GF-D8 (cell line): ENCODE measurements at regions not wholly inside any gene's neighbourhood (a gene's known extent, or its start where the extent isn't known, plus 50 kb on each side); places are given as distances from the start of the nearest gene placed in this dataset.
"Not testable (repeated sequence)": the region's sequence is repeated elsewhere in the genome, so short reads cannot be mapped to it uniquely, and the experiment has no call there.

Source experiments
- DNase-seq: peaks from one replicate; lab custom pipeline; 2025; lab: John Stamatoyannopoulos, UW

DNA sequence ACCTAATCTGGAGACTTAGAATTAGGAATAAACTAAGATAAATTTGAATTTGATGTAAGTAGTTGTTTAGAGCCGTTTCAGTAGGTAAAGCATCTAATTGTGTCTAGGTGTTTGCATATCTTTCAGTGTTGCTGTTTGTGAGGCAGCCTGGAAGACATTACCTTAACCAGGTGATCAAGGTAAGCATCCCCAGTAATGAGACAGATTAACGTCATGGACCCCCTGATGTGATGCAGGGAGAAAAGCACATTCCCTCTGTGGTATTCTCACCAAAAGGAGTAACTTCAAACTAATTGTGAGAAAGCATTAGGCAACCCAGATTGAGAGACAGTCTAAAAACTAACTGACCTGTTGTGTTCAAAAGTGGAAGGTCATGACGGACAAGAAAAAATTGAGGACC lies 251.6 kb downstream of the NUAK1 start:
- DNase-seq = no peak

GRCh38 chr12:105888696-105889095 lies 250.1 kb downstream of the NUAK1 start:
- no peak for DNase-seq

DNA sequence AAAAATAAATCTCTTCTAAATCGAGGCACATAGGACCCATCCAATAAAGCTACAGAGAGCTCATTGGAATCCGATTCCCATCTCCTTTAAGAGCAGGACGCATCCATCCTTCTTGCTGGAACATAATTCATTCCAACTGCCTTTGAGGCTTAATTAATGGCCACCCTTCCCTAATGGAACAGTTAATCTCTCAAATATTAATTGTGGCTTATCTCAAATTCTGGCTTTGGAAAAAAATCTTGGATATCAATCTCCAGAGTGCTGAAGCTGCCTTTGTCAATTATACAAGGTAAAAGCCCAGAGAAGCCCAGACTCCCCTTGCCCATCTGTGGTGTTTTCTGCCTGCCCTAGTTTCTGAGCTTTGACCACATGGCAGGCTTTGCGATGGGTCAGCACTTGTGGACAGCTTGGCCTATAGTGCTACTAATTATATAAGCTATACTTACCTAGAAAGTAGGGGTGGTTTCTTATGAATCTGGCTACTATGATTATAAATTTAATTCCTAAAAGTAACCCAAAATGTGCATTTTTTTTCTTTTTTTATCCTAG lies 246.3 kb downstream of the NUAK1 start:
- no peak for DNase-seq

GRCh38 chr12:105895197-105895832 lies 243.4 kb downstream of the NUAK1 start:
- DNase-seq = not testable (repeated sequence)

DNA sequence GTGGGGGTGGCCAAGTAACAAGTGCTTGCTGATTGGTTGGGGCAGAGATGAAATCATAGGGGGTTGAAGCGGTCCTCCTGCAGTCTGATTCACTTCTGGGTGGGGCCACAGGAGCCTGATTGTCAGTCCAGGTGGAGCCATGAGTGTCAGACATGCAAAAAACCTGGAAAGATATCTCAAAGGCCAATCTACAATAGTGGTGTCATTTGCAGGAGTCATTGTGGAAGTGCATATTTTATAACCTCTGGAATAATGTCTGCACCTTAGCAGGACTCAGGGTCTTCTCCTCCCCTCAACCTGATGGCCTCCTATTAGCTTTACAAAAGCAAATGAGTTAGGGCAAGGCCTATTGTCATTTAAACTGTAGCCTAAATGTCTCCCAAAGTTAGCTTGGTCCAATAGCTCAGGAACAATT lies 241.4 kb downstream of the NUAK1 start:
- no peak for DNase-seq

DNA sequence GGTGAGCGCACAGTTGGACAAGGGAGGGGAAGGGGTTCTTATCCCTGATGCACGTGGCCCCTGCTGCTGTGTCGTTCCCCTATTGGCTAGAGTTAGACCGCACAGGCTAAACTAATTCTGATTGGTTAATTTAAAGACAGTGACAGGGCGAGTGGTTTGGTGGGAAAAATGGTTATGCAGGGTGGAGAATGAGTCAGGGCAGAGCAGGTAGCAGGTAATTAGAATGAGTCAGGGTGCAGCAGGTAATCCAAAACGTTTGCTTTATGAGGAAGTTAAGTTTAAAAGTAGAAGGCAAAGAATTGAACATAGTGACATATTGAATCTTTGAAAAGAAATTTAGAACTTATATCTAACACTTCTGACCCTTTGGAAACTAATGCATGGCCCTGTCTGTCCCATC lies 240.5 kb downstream of the NUAK1 start:
- not testable (repeated sequence) for DNase-seq

GRCh38 chr12:105899589-105899988 lies 239.2 kb downstream of the NUAK1 start:
- DNase-seq = no peak

- DNase-seq = no peak
These were observed 232.2 kb downstream of the NUAK1 start for GRCh38 chr12:105906561-105906960.

DNA sequence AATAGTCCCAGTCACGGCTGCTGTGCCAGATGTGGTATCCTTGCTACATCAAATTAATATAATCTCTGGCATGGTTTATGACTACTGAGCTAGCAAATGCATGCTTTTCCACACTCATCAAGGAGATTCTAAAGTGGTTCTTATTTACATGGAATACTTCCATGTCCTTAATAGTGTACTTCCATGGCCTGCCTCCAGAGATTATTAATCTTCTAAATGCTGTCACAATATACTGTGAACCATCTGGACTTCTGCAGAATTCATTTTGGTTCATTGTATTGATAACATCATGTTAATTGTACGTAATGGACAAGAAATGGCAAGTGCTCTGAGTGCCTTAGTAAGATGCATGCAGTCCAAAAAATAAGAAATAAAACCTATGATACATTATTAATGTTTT lies 230.8 kb downstream of the NUAK1 start:
- DNase-seq = no peak

- no peak for DNase-seq
These were observed 228.7 kb downstream of the NUAK1 start for GRCh38 chr12:105910030-105910429.

DNA sequence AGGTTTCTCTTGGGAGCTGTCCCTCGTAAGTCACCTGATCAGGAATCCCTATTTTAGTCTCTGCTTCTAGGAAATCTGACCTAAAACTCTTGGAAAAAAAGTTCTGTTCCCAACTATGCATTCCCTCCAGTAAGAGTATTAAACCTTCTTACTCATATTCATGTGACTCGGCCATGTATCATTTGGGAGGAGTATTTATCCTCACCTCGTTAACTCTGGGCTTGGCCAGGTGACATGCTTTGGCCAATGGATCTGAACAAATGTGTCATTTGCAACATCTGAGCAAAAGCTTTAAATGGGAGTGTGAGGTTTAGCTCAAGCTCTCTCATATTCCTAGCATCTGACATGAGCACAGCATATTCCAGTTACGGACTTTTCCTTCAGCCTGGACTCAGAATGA lies 226.8 kb downstream of the NUAK1 start:
- DNase-seq = no peak

DNA sequence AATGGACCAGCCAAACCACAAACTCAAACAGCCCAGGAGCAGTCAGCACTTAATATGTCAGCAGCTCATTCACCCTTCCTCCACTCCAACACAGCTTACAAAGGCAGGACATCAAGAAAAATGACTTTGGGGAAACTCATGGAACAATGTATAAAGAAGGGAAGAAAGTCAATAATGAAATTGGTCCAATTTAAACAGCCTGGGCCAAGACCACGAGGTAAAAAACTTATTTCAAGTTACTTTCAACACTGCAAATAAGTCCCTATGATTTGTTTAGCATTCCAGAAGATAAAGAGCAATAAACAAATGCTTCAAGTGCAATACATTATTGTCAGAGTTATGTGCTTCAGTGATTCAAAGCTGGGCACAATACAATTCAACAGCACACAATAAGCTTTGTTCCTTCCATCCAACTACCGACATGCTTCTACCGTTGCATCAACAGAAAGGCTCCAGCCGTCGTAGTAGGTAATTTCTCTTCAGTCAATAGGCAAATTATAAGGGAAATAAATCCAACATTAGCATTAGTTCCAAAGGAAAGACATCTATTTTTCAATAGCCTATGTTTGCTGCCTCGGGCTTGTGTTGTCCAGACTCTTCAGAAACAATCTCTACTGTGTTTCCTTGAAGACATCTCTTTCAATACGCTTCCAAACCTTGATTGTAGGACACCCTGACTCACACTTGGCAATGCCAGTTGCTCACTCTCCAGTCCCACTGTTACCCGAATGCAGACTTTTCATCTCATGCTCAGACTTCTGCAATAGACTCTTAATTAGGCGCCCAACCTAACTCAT lies 225.7 kb downstream of the NUAK1 start:
- no peak for DNase-seq

- no peak for DNase-seq
These were observed 222.6 kb downstream of the NUAK1 start for GRCh38 chr12:105915997-105916759.

DNA sequence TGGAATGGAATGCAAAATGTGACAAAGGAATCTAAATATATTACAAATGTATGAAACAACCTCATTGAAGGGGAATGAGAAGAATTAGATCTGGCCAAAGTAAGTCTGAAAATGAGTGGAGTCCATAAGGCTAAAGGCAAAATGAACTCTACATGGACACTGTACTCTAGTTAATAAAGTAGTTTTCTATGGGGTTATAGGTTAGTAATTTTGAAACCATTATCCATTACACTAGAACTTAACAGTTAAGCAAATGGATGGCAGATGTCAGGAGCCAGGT lies 222.1 kb downstream of the NUAK1 start:
- no peak for DNase-seq

DNA sequence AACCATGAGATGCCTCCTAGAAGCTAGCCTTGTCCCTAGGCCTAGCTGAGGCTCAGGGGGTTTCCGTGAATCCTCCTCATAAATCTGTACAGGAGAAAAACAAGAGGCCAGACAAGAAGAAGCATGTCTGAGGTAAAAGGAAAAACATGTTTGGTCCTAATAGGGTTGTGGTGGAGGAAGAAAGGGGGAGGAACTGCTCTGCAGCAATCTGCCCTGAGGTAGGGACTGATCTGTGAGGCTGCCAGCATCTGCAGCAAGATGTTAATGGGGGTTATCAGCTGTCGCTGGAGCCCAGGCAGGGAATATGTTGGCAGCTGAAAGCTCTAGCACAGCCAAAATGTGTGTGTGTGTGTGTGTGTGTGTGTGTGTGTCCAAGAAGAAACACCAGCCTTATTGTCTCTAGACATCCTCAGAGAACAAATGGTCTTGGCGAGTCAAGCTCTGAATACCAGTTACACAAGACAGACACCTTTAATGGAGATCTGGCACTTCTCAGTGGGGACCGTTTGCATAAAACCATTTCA lies 218.5 kb downstream of the NUAK1 start:
- no peak for DNase-seq

GRCh38 chr12:105921055-105921454 lies 217.7 kb downstream of the NUAK1 start:
- no peak for DNase-seq

- DNase-seq = no peak
These were observed 216.7 kb downstream of the NUAK1 start for GRCh38 chr12:105921872-105922669.

GRCh38 chr12:105922670-105923102 lies 216.1 kb downstream of the NUAK1 start:
- DNase-seq = no peak

DNA sequence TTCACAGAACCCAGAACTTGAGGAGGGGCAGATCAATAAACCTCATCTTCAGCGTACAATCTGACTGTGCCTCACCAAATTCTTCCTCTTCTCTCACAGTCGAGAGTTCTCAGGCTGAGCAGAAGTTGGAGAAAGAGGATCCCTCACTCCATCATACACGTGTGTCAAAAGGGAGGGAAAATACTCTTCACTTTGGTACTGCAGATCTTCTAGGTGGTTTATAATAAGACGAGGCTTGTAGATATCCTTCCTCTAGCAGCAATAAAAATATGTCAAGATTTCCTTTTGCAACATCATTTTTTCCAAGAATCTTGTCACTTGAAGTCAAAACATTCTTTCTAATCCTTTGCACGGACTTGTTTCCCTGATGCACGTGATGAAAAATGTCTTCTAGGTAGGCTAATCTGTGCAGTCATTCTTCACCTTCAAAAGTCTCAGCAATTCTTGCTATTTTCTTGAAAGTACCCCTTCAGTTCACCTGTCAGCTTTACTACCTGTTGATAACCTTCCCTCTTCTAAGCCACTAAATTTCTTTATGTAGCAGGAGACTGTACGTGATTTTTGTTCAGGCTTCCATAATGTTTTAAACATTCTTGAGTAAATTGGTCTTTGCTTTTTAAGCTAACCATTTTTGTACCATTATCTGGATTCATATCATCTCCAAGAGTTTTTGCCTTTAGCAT lies 214.1 kb downstream of the NUAK1 start:
- no peak for DNase-seq

DNA sequence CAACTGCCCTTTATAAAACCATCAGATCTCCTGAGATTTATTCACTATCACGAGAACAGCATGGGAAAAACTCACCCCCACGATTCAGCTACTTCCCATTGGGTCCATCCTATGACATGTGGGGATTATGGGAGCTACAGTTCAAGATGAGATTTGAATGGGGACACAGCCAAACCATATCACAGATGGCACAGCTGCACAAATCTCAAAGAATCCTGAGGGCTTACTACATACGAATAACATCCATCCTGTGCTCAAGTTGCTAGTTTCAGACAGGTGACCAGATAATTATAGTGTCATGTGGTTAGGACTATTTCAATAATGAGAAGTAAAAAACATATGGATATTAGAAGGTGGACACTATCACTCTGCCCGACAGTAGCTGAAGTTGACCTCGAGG lies 211.2 kb downstream of the NUAK1 start:
- no peak for DNase-seq

DNA sequence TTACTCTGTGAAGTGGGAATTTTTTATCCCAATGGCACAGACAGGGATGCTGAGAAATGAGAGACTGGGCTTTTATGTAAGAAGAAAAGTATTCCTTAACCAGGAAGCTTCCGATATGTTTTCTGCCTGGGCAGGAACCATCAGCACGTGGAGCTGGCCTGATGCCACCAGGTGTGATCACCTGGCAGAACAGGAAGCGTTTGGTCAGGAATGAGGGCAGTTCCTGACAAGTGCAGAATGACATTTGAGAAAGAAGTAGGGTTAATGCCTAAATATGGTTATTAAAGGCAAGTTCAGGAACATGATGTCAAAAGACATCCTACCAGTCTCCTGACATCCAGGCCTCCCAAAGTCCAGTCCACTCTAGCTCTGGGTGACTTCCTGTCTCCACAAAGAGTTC lies 210.3 kb downstream of the NUAK1 start:
- DNase-seq = no peak
